Keratinocyte (primary cell): ENCODE measurements at regions not wholly inside any gene's neighbourhood (a gene's known extent, or its start where the extent isn't known, plus 50 kb on each side); places are given as distances from the start of the nearest gene placed in this dataset.

Experiments
- DNase-seq: peaks from one replicate; pipeline ENCODE4 v3.0.0-alpha.2; 2011; ENCODE audit warnings: low read depth, missing footprints, low spot score
- FAIRE-seq: peaks from 2 replicates; lab custom pipeline; 2011; peaks lifted over from hg19 to GRCh38; lab: Jason Lieb, UNC
- H2AFZ ChIP-seq: 2 replicates; pipeline ENCODE4 v1.6.0; 2012; ENCODE audit warnings: low read length, control low read depth, inconsistent platforms; ENCODE audit not compliant: control insufficient read depth
- H3K27ac ChIP-seq: 2 replicates; pipeline ENCODE4 v1.5.1; 2011; ENCODE audit warnings: low read length; ENCODE audit not compliant: control insufficient read depth, insufficient read depth
- H3K27me3 ChIP-seq: 3 replicates; pipeline ENCODE4 v1.6.0; 2011; ENCODE audit warnings: low read length; ENCODE audit not compliant: control insufficient read depth, insufficient read depth; ENCODE audit errors: extremely low read depth
- H3K36me3 ChIP-seq, 2 experiments: 2 replicates in 1 of 2; 3 replicates in 1 of 2; pipeline ENCODE4 v1.5.1; 2011; ENCODE audit warnings: low read length in 2 of 2, mild to moderate bottlenecking in 1 of 2; ENCODE audit not compliant: control insufficient read depth in 2 of 2, insufficient read depth in 2 of 2; ENCODE audit errors: extremely low read depth in 1 of 2
- H3K4me1 ChIP-seq: 3 replicates; pipeline ENCODE4 v1.5.1; 2011; ENCODE audit warnings: low read length; ENCODE audit not compliant: control insufficient read depth, insufficient read depth; ENCODE audit errors: extremely low read depth
- H3K4me2 ChIP-seq: 3 replicates; pipeline ENCODE4 v1.6.0; 2011; ENCODE audit warnings: low read depth, low read length; ENCODE audit not compliant: control insufficient read depth, insufficient read depth; ENCODE audit errors: extremely low read depth
- H3K4me3 ChIP-seq, 3 experiments: fragments of 200-600 bp in 1 of 3; sonication (generic) in 1 of 3; 2 replicates in 2 of 3; 3 replicates in 1 of 3; pipeline ENCODE4 v1.5.1; 2011 to 2016; ENCODE audit warnings: low read length in 3 of 3, mild to moderate bottlenecking in 3 of 3, control low read depth in 2 of 3, inconsistent platforms in 1 of 3, low read depth in 1 of 3, mixed read lengths in 1 of 3, mixed run types in 1 of 3, moderate library complexity in 1 of 3; ENCODE audit not compliant: control insufficient read depth in 2 of 3, insufficient read depth in 2 of 3; ENCODE audit errors: extremely low read depth in 1 of 3
- H3K79me2 ChIP-seq: 2 replicates; pipeline ENCODE4 v1.6.0; 2012; ENCODE audit warnings: low read length; ENCODE audit not compliant: control insufficient read depth, insufficient read depth
- H3K9ac ChIP-seq: 3 replicates; pipeline ENCODE4 v1.6.0; 2011; ENCODE audit warnings: low read length; ENCODE audit not compliant: control insufficient read depth, insufficient read depth; ENCODE audit errors: extremely low read depth
- H3K9me1 ChIP-seq: 3 replicates; pipeline ENCODE4 v1.6.0; 2011; ENCODE audit warnings: low read length; ENCODE audit not compliant: control insufficient read depth, insufficient read depth; ENCODE audit errors: extremely low read depth
- H3K9me3 ChIP-seq: 2 replicates; pipeline ENCODE4 v1.5.1; 2012; ENCODE audit warnings: low read depth, low read length; ENCODE audit not compliant: control insufficient read depth
- H4K20me1 ChIP-seq: 3 replicates; pipeline ENCODE4 v1.6.0; 2011; ENCODE audit warnings: low read length; ENCODE audit not compliant: control insufficient read depth, insufficient read depth; ENCODE audit errors: extremely low read depth
- EZH2 ChIP-seq: IDR thresholded peaks from one replicate; pipeline ENCODE4 v1.6.1; 2012; ENCODE audit warnings: inconsistent platforms, mild to moderate bottlenecking, low read length, moderate library complexity
- dilution Hi-C: fragments of 300-500 bp; cut with MboI; formaldehyde crosslinking; loops from one replicate; pipeline ENCODE4 v1.7.0; 2020; ENCODE audit warnings: low sequenced_read_pairs; ENCODE audit not compliant: extremely low pct_ligation_motif_present
- TF ChIP-seq, protein P1 (sequence below), 3 experiments: IDR thresholded peaks in 1 of 3; conservative IDR thresholded peaks in 1 of 3; optimal IDR thresholded peaks in 1 of 3; 2 replicates in 2 of 3; 3 replicates in 1 of 3; pipeline versions ENCODE3 to v1.5.1; 2011; ENCODE audit warnings: low read length in 3 of 3, mild to moderate bottlenecking in 3 of 3, moderate library complexity in 2 of 3, control low read depth in 1 of 3, inconsistent platforms in 1 of 3; ENCODE audit not compliant: insufficient read depth in 2 of 3; ENCODE audit errors: extremely low read depth in 1 of 3

GRCh38 chr15:47603026-47603425, 114.3 kb upstream of the SEMA6D start:
- Histone ChIP-seq H2AFZ (no peak overlapping the region), H3K9me3 (no peaks in the 10 kb centered on the region), H3K4me2 (no peak overlapping the region), H3K27me3 (no peaks in the 10 kb centered on the region), H3K36me3 (no peaks in the 10 kb centered on the region), H3K4me3 (no peak overlapping the region), H3K79me2 (no peaks in the 10 kb centered on the region), H4K20me1 (no peaks in the 10 kb centered on the region), H3K9ac (no peak overlapping the region), H3K9me1 (no peaks in the 10 kb centered on the region), H3K4me1 (no peaks in the 10 kb centered on the region), H3K27ac (no peak overlapping the region)
- FAIRE-seq, result no peak
- TF ChIP-seq, protein P1, sequence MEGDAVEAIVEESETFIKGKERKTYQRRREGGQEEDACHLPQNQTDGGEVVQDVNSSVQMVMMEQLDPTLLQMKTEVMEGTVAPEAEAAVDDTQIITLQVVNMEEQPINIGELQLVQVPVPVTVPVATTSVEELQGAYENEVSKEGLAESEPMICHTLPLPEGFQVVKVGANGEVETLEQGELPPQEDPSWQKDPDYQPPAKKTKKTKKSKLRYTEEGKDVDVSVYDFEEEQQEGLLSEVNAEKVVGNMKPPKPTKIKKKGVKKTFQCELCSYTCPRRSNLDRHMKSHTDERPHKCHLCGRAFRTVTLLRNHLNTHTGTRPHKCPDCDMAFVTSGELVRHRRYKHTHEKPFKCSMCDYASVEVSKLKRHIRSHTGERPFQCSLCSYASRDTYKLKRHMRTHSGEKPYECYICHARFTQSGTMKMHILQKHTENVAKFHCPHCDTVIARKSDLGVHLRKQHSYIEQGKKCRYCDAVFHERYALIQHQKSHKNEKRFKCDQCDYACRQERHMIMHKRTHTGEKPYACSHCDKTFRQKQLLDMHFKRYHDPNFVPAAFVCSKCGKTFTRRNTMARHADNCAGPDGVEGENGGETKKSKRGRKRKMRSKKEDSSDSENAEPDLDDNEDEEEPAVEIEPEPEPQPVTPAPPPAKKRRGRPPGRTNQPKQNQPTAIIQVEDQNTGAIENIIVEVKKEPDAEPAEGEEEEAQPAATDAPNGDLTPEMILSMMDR (optimal IDR thresholded peaks at IDR 0.05 in 1 of 3, IDR thresholded peaks at IDR 0.05 in 1 of 3, conservative IDR thresholded peaks at IDR 0.05 in 1 of 3; ENCODE audit: extremely low read depth in 1 of 3, insufficient read depth in 2 of 3, low read length in 3 of 3), result no peak
- no peak for TF ChIP-seq EZH2
- dilution Hi-C loops, result no loop called here
- no peak for DNase-seq

DNA sequence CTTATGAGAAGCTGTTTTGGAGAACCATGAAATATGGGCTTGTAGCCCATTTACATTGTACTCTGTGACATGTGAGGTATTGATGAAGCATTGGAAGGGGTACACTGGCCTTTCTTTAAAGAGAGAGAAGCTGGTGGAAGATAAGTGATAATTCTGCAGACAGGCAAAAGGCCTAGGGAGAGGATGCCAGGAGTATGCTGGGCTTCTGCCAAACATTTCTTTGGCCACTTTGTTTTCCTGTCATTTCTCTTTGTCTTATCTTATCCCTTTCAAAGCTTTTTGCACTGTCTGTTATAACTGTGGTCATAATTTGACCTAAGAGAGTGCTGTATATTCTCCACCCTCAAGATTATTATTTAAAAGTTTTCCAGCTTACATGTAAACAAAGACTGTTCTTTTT, 109.6 kb upstream of the SEMA6D start:
- H4K20me1 ChIP-seq, result no peaks in the 10 kb centered on the region
- H3K9me3 ChIP-seq, result no peaks in the 10 kb centered on the region
- no peak overlapping the region for H3K4me2 ChIP-seq
- no peak overlapping the region for H2AFZ ChIP-seq
- DNase-seq, result no peak
- no peak overlapping the region for H3K27ac ChIP-seq
- H3K9me1 ChIP-seq, result no peaks in the 10 kb centered on the region
- H3K4me1 ChIP-seq, result no peaks in the 10 kb centered on the region
- H3K36me3 ChIP-seq, result no peaks in the 10 kb centered on the region
- H3K4me3 ChIP-seq, result no peak overlapping the region
- H3K9ac ChIP-seq, result no peak overlapping the region
- dilution Hi-C loops, result no loop called here
- no peak for FAIRE-seq
- H3K27me3 ChIP-seq, result no peaks in the 10 kb centered on the region
- TF ChIP-seq EZH2, result no peak
- TF ChIP-seq, protein P1 (optimal IDR thresholded peaks at IDR 0.05 in 1 of 3, IDR thresholded peaks at IDR 0.05 in 1 of 3, conservative IDR thresholded peaks at IDR 0.05 in 1 of 3; ENCODE audit: extremely low read depth in 1 of 3, insufficient read depth in 2 of 3, low read length in 3 of 3), result no peak
- H3K79me2 ChIP-seq, result no peaks in the 10 kb centered on the region
